ENCODE measurements at regions not wholly inside any gene's neighbourhood (a gene's known extent, or its start where the extent isn't known, plus 50 kb on each side); places are given as distances from the start of the nearest gene placed in this dataset.

GRCh38 chr22:22047776-22048175 is 65.2 kb upstream of the TOP3B start:
- TF ChIP-seq CTCF (IDR thresholded peaks at IDR 0.05; ENCODE audit: insufficient read depth, missing control alignments): no peak
- FAIRE-seq (no peak), DNase-seq (ENCODE audit: insufficient read length, low spot score) (no peak)

- DNase-seq (ENCODE audit: insufficient read length, low spot score): no peak
- no peak for FAIRE-seq
- no peak for TF ChIP-seq CTCF (IDR thresholded peaks at IDR 0.05; ENCODE audit: insufficient read depth, missing control alignments)
Observed at GRCh38 chr22:22047266-22047665, 64.7 kb upstream of the TOP3B start.

GRCh38 chr22:22046370-22046769 is 63.8 kb upstream of the TOP3B start:
- DNase-seq (ENCODE audit: insufficient read length, low spot score) (no peak), FAIRE-seq (no peak)
- TF ChIP-seq CTCF (IDR thresholded peaks at IDR 0.05; ENCODE audit: insufficient read depth, missing control alignments): no peak

GRCh38 chr22:22045571-22046335 is 63.2 kb upstream of the TOP3B start:
- FAIRE-seq: no peak

DNA sequence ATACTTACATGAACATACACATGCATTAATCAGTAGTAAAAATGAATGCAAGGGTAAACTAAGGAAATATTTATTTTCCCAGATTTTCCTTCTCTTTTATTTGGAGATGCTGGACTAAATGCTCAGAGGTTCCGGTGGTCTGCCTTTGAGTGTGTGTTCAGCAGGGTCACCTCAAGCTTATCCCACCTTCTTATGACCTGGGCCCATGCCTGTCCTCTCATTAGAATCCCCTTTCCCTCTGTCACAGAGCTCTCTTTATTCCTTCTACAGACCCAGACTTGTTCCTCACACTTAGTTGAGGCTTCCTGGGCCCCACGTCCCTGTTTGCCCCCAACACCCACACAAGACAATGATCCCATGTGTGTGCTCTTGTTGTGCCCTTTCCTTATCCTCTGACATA is 61.6 kb upstream of the TOP3B start:
- no peak for DNase-seq (ENCODE audit: insufficient read length, low spot score)
- no peak for FAIRE-seq
- no peak for TF ChIP-seq CTCF (IDR thresholded peaks at IDR 0.05; ENCODE audit: insufficient read depth, missing control alignments)

More at GRCh38 chr22:22045571-22046335, 63.2 kb upstream of the TOP3B start:
- TF ChIP-seq CTCF (IDR thresholded peaks at IDR 0.05; ENCODE audit: insufficient read depth, missing control alignments): no peak
- DNase-seq (ENCODE audit: insufficient read length, low spot score): no peak

- no peak for FAIRE-seq
- no peak for TF ChIP-seq CTCF (IDR thresholded peaks at IDR 0.05; ENCODE audit: insufficient read depth, missing control alignments)
- no peak for DNase-seq (ENCODE audit: insufficient read length, low spot score)
Observed at GRCh38 chr22:22043296-22044078, 60.9 kb upstream of the TOP3B start.

Measured in D721Med (cell line).